ENCODE measurements at regions not wholly inside any gene's neighbourhood (a gene's known extent, or its start where the extent isn't known, plus 50 kb on each side); places are given as distances from the start of the nearest gene placed in this dataset.

- Histone ChIP-seq H3K9ac (ENCODE audit: insufficient read length, low read depth) (no peak overlapping the region), H3K4me1 (ENCODE audit: insufficient read depth, insufficient read length) (peaks cover 13% of the 10 kb centered on the region), H3K4me3 (ENCODE audit: insufficient read length, low read depth) (no peak overlapping the region), H3K36me3 (ENCODE audit: insufficient read depth, insufficient read length, low read length) (no peaks in the 10 kb centered on the region), H3K27me3 (ENCODE audit: insufficient read depth, insufficient read length) (peaks cover 47% of the 10 kb centered on the region), H3K9me3 (ENCODE audit: insufficient read depth, low read length) (no peaks in the 10 kb centered on the region)
- TF ChIP-seq ZNF274 (IDR thresholded peaks at IDR 0.05; ENCODE audit: low read depth, low read length) (no peak), YY1 (IDR thresholded peaks at IDR 0.05; ENCODE audit: insufficient read depth, insufficient read length) (no peak), SUZ12 (IDR thresholded peaks at IDR 0.05; ENCODE audit: extremely low read depth, insufficient read depth, insufficient read length) (no peak)
- DNase-seq (ENCODE audit: low read depth, low spot score), result no peak
Measured at GRCh38 chr1:39085174-39085573, 59.0 kb downstream of the NDUFS5 start.

- Histone ChIP-seq H3K9me3 (ENCODE audit: insufficient read depth, low read length) (no peaks in the 10 kb centered on the region), H3K27me3 (ENCODE audit: insufficient read depth, insufficient read length) (peaks cover 37% of the 10 kb centered on the region), H3K4me1 (ENCODE audit: insufficient read depth, insufficient read length) (peaks cover 21% of the 10 kb centered on the region), H3K4me3 (ENCODE audit: insufficient read length, low read depth) (no peak overlapping the region), H3K9ac (ENCODE audit: insufficient read length, low read depth) (no peak overlapping the region), H3K36me3 (ENCODE audit: insufficient read depth, insufficient read length, low read length) (no peaks in the 10 kb centered on the region)
- DNase-seq (ENCODE audit: low read depth, low spot score), result no peak
- no peak for TF ChIP-seq SUZ12 (IDR thresholded peaks at IDR 0.05; ENCODE audit: extremely low read depth, insufficient read depth, insufficient read length)
Measured at GRCh38 chr1:39086386-39086785, 60.2 kb downstream of the NDUFS5 start.

- H3K27me3 ChIP-seq (ENCODE audit: insufficient read depth, insufficient read length), result peaks cover 32% of the 10 kb centered on the region
- no peak for TF ChIP-seq ZNF274 (IDR thresholded peaks at IDR 0.05; ENCODE audit: low read depth, low read length)
- no peak for TF ChIP-seq SUZ12 (IDR thresholded peaks at IDR 0.05; ENCODE audit: extremely low read depth, insufficient read depth, insufficient read length)
- TF ChIP-seq YY1 (IDR thresholded peaks at IDR 0.05; ENCODE audit: insufficient read depth, insufficient read length), result no peak
- H3K4me3 ChIP-seq (ENCODE audit: insufficient read length, low read depth), result no peak overlapping the region
- H3K4me1 ChIP-seq (ENCODE audit: insufficient read depth, insufficient read length), result peaks cover 21% of the 10 kb centered on the region
- H3K9ac ChIP-seq (ENCODE audit: insufficient read length, low read depth), result no peak overlapping the region
- no peak for DNase-seq (ENCODE audit: low read depth, low spot score)
- H3K9me3 ChIP-seq (ENCODE audit: insufficient read depth, low read length), result no peaks in the 10 kb centered on the region
- no peaks in the 10 kb centered on the region for H3K36me3 ChIP-seq (ENCODE audit: insufficient read depth, insufficient read length, low read length)
Measured at GRCh38 chr1:39086865-39087409, 60.8 kb downstream of the NDUFS5 start.

GRCh38 chr1:39087435-39087834, 61.3 kb downstream of the NDUFS5 start:
- TF ChIP-seq SUZ12 (IDR thresholded peaks at IDR 0.05; ENCODE audit: extremely low read depth, insufficient read depth, insufficient read length) (no peak), YY1 (IDR thresholded peaks at IDR 0.05; ENCODE audit: insufficient read depth, insufficient read length) (no peak), ZNF274 (IDR thresholded peaks at IDR 0.05; ENCODE audit: low read depth, low read length) (no peak)
- Histone ChIP-seq H3K27me3 (ENCODE audit: insufficient read depth, insufficient read length) (peaks cover 27% of the 10 kb centered on the region), H3K4me1 (ENCODE audit: insufficient read depth, insufficient read length) (peaks cover 18% of the 10 kb centered on the region), H3K9me3 (ENCODE audit: insufficient read depth, low read length) (no peaks in the 10 kb centered on the region), H3K9ac (ENCODE audit: insufficient read length, low read depth) (no peak overlapping the region), H3K36me3 (ENCODE audit: insufficient read depth, insufficient read length, low read length) (no peaks in the 10 kb centered on the region), H3K4me3 (ENCODE audit: insufficient read length, low read depth) (no peak overlapping the region)
- DNase-seq (ENCODE audit: low read depth, low spot score), result no peak

GRCh38 chr1:39088658-39089057, 62.5 kb downstream of the NDUFS5 start:
- no peak for TF ChIP-seq YY1 (IDR thresholded peaks at IDR 0.05; ENCODE audit: insufficient read depth, insufficient read length)
- TF ChIP-seq ZNF274 (IDR thresholded peaks at IDR 0.05; ENCODE audit: low read depth, low read length), result no peak
- TF ChIP-seq SUZ12 (IDR thresholded peaks at IDR 0.05; ENCODE audit: extremely low read depth, insufficient read depth, insufficient read length), result no peak
- Histone ChIP-seq H3K4me3 (ENCODE audit: insufficient read length, low read depth) (no peak overlapping the region), H3K9ac (ENCODE audit: insufficient read length, low read depth) (no peak overlapping the region), H3K4me1 (ENCODE audit: insufficient read depth, insufficient read length) (peaks cover 13% of the 10 kb centered on the region), H3K36me3 (ENCODE audit: insufficient read depth, insufficient read length, low read length) (no peaks in the 10 kb centered on the region), H3K27me3 (ENCODE audit: insufficient read depth, insufficient read length) (peaks cover 14% of the 10 kb centered on the region), H3K9me3 (ENCODE audit: insufficient read depth, low read length) (no peaks in the 10 kb centered on the region)
- no peak for DNase-seq (ENCODE audit: low read depth, low spot score)

- Histone ChIP-seq H3K4me1 (ENCODE audit: insufficient read depth, insufficient read length) (peaks cover 10% of the 10 kb centered on the region), H3K9ac (ENCODE audit: insufficient read length, low read depth) (no peak overlapping the region), H3K36me3 (ENCODE audit: insufficient read depth, insufficient read length, low read length) (no peaks in the 10 kb centered on the region), H3K27me3 (ENCODE audit: insufficient read depth, insufficient read length) (peaks cover under 1% of the 10 kb centered on the region), H3K9me3 (ENCODE audit: insufficient read depth, low read length) (no peaks in the 10 kb centered on the region), H3K4me3 (ENCODE audit: insufficient read length, low read depth) (no peak overlapping the region)
- no peak for DNase-seq (ENCODE audit: low read depth, low spot score)
- TF ChIP-seq YY1 (IDR thresholded peaks at IDR 0.05; ENCODE audit: insufficient read depth, insufficient read length) (no peak), SUZ12 (IDR thresholded peaks at IDR 0.05; ENCODE audit: extremely low read depth, insufficient read depth, insufficient read length) (no peak), ZNF274 (IDR thresholded peaks at IDR 0.05; ENCODE audit: low read depth, low read length) (no peak)
Measured at GRCh38 chr1:39089931-39090521, 63.9 kb downstream of the NDUFS5 start.

GRCh38 chr1:39090757-39091380, 64.7 kb downstream of the NDUFS5 start:
- no peak overlapping the region for H3K4me3 ChIP-seq (ENCODE audit: insufficient read length, low read depth)
- no peaks in the 10 kb centered on the region for H3K9me3 ChIP-seq (ENCODE audit: insufficient read depth, low read length)
- no peak overlapping the region for H3K9ac ChIP-seq (ENCODE audit: insufficient read length, low read depth)
- no peak for DNase-seq (ENCODE audit: low read depth, low spot score)
- peaks cover 8% of the 10 kb centered on the region for H3K4me1 ChIP-seq (ENCODE audit: insufficient read depth, insufficient read length)
- H3K27me3 ChIP-seq (ENCODE audit: insufficient read depth, insufficient read length), result no peaks in the 10 kb centered on the region
- TF ChIP-seq YY1 (IDR thresholded peaks at IDR 0.05; ENCODE audit: insufficient read depth, insufficient read length) (no peak), ZNF274 (IDR thresholded peaks at IDR 0.05; ENCODE audit: low read depth, low read length) (no peak), SUZ12 (IDR thresholded peaks at IDR 0.05; ENCODE audit: extremely low read depth, insufficient read depth, insufficient read length) (no peak)
- no peaks in the 10 kb centered on the region for H3K36me3 ChIP-seq (ENCODE audit: insufficient read depth, insufficient read length, low read length)

All from NT2/D1 (cell line).